Fibroblast of lung (primary cell): ENCODE measurements at regions not wholly inside any gene's neighbourhood (a gene's known extent, or its start where the extent isn't known, plus 50 kb on each side); places are given as distances from the start of the nearest gene placed in this dataset.

ENCODE experiments used
- EZH2 ChIP-seq: IDR thresholded peaks from 2 replicates; pipeline ENCODE4 v1.5.1; 2012; ENCODE audit warnings: low read length, control low read depth, mild to moderate bottlenecking; ENCODE audit errors: missing control alignments
- TF ChIP-seq, protein P1 (sequence below), 2 donors: IDR thresholded peaks in 1 of 2; conservative IDR thresholded peaks in 1 of 2; 1 replicate in 1 of 2; 2 replicates in 1 of 2; pipeline ENCODE4 v1.5.1; 2011 to 2012; ENCODE audit warnings: low read length in 2 of 2, control low read depth in 1 of 2, inconsistent platforms in 1 of 2, low read depth in 1 of 2, mild to moderate bottlenecking in 1 of 2

DNA sequence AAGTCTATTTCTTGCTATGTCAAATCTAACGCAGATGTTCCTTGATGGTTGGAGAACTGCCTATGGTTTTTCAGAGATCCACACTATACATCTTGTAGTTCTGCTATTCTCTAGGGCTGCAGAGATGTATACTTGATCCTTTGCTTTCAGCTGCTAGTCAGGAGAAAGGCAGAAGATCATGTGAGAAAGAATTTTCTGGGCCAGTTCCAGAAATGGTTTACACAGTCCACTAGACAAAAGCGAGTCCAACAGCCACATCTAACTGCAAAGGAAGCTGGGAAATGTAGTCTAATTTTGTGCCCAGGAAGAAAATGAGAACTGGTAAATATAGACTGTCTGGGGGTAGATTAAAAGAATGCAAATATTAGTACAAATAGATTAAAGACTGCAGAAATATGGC lies 394.3 kb upstream of the SLIT2 start:
- TF ChIP-seq, protein P1, sequence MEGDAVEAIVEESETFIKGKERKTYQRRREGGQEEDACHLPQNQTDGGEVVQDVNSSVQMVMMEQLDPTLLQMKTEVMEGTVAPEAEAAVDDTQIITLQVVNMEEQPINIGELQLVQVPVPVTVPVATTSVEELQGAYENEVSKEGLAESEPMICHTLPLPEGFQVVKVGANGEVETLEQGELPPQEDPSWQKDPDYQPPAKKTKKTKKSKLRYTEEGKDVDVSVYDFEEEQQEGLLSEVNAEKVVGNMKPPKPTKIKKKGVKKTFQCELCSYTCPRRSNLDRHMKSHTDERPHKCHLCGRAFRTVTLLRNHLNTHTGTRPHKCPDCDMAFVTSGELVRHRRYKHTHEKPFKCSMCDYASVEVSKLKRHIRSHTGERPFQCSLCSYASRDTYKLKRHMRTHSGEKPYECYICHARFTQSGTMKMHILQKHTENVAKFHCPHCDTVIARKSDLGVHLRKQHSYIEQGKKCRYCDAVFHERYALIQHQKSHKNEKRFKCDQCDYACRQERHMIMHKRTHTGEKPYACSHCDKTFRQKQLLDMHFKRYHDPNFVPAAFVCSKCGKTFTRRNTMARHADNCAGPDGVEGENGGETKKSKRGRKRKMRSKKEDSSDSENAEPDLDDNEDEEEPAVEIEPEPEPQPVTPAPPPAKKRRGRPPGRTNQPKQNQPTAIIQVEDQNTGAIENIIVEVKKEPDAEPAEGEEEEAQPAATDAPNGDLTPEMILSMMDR (conservative IDR thresholded peaks at IDR 0.05 in 1 of 2, IDR thresholded peaks at IDR 0.05 in 1 of 2; ENCODE audit: low read depth in 1 of 2, low read length in 2 of 2), result no peak
- TF ChIP-seq EZH2, result no peak
